HG03469 (cell line): ENCODE measurements at regions not wholly inside any gene's neighbourhood (a gene's known extent, or its start where the extent isn't known, plus 50 kb on each side); places are given as distances from the start of the nearest gene placed in this dataset.

Experiments
- ATAC-seq: cut with Tn5 transposase; IDR thresholded peaks from one replicate; pipeline ENCODE4 v1.9.1; 2021; ENCODE audit warnings: mild to moderate bottlenecking, moderate library complexity, moderate number of reproducible peaks; ENCODE audit not compliant: unreplicated experiment

- ATAC-seq = no peak
Measured at GRCh38 chr12:93011100-93011499, 82.0 kb upstream of the EEA1 start.

- no peak for ATAC-seq
Measured at GRCh38 chr12:93015871-93016751, 87.0 kb upstream of the EEA1 start.

GRCh38 chr12:93016752-93017350, 87.8 kb upstream of the EEA1 start:
- ATAC-seq = no peak

GRCh38 chr12:93018610-93019009, 89.5 kb upstream of the EEA1 start:
- no peak for ATAC-seq

GRCh38 chr12:93019212-93019927, 90.3 kb upstream of the EEA1 start:
- ATAC-seq = no peak

- no peak for ATAC-seq
Measured at GRCh38 chr12:93019975-93020630, 91.0 kb upstream of the EEA1 start.

GRCh38 chr12:93020631-93021597, 91.8 kb upstream of the EEA1 start:
- no peak for ATAC-seq

GRCh38 chr12:93022603-93023340, 93.7 kb upstream of the EEA1 start:
- ATAC-seq = no peak

- ATAC-seq = peak; percentile 50
Measured at GRCh38 chr12:93025145-93026103, 96.3 kb upstream of the EEA1 start.

GRCh38 chr12:93027041-93027440, 97.9 kb upstream of the EEA1 start:
- no peak for ATAC-seq

GRCh38 chr12:93029091-93029490, 100.0 kb upstream of the EEA1 start:
- no peak for ATAC-seq

GRCh38 chr12:93031028-93031427, 101.9 kb upstream of the EEA1 start:
- no peak for ATAC-seq

GRCh38 chr12:93032758-93033157, 103.7 kb upstream of the EEA1 start:
- ATAC-seq = no peak

GRCh38 chr12:93033948-93034347, 104.9 kb upstream of the EEA1 start:
- ATAC-seq = no peak

GRCh38 chr12:93039062-93039461, 110.0 kb upstream of the EEA1 start:
- no peak for ATAC-seq

GRCh38 chr12:93039930-93040329, 110.8 kb upstream of the EEA1 start:
- no peak for ATAC-seq

GRCh38 chr12:93040367-93040766, 111.3 kb upstream of the EEA1 start:
- ATAC-seq = no peak

GRCh38 chr12:93041416-93041815, 112.3 kb upstream of the EEA1 start:
- no peak for ATAC-seq
